ENCODE measurements at regions not wholly inside any gene's neighbourhood (a gene's known extent, or its start where the extent isn't known, plus 50 kb on each side); places are given as distances from the start of the nearest gene placed in this dataset.

DNA sequence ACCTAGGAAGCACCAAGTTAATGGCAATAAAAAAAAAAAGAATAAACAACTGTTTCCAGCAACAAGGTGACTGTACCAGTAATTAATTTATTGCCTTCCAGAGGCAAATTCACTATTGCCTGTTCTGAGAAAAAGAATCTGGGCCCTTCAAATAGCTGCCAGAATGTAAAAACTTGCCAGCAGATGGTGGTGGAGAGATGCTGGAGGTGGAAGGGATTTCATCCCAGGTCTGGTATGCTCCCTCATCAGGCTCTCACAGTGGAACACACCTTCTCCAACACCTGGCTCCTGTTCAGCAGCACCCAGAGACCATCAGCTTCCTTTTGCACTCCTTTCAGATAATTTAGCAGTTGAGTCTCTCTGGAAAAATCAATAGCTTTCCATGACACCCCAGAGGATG is 792.9 kb upstream of the ADAMTS5 start:
- TF ChIP-seq, protein P1, sequence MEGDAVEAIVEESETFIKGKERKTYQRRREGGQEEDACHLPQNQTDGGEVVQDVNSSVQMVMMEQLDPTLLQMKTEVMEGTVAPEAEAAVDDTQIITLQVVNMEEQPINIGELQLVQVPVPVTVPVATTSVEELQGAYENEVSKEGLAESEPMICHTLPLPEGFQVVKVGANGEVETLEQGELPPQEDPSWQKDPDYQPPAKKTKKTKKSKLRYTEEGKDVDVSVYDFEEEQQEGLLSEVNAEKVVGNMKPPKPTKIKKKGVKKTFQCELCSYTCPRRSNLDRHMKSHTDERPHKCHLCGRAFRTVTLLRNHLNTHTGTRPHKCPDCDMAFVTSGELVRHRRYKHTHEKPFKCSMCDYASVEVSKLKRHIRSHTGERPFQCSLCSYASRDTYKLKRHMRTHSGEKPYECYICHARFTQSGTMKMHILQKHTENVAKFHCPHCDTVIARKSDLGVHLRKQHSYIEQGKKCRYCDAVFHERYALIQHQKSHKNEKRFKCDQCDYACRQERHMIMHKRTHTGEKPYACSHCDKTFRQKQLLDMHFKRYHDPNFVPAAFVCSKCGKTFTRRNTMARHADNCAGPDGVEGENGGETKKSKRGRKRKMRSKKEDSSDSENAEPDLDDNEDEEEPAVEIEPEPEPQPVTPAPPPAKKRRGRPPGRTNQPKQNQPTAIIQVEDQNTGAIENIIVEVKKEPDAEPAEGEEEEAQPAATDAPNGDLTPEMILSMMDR (IDR thresholded peaks at IDR 0.05) = no peak
- no peak for TF ChIP-seq POLR2A (IDR thresholded peaks at IDR 0.05)
